Caco-2 (cell line): ENCODE measurements at regions not wholly inside any gene's neighbourhood (a gene's known extent, or its start where the extent isn't known, plus 50 kb on each side); places are given as distances from the start of the nearest gene placed in this dataset.

Source experiments
- BruUV-seq: library from RNA; stranded (reverse); fragments of 400-500 nt; replicated peaks from 2 replicates; lab custom pipeline; 2021; lab: Mats Ljungman, UMichigan
- CTCF ChIA-PET: fragments of 300-600 bp; sonication (Branson Sonifier 250); formaldehyde crosslinking; loops from one replicate; lab custom pipeline; 2022; ENCODE audit warnings: antibody characterized with exemption; lab: Charles Lee
- POLR2A ChIA-PET: fragments of 300-600 bp; sonication (Branson Sonifier 250); formaldehyde crosslinking; loops from one replicate; lab custom pipeline; 2022; ENCODE audit warnings: antibody characterized with exemption; lab: Charles Lee
- DNase-seq, 2 experiments: peaks; one replicate each; pipeline versions ENCODE4 v3.0.0 to v3.0.0-alpha.2; 2020 to 2022
- H3K27me3 ChIP-seq: replicated peaks from 2 replicates; pipeline ENCODE4 v1.6.0; 2011; ENCODE audit warnings: low read length; ENCODE audit not compliant: control insufficient read depth, insufficient read depth
- H3K36me3 ChIP-seq: 2 replicates; pipeline ENCODE4 v1.5.1; 2011; ENCODE audit warnings: low read length; ENCODE audit not compliant: control insufficient read depth, insufficient read depth
- H3K4me1 ChIP-seq: fragments of 250-450 bp; sonication (Bioruptor Pico); 2 replicates; pipeline ENCODE4 v1.5.1; 2020; ENCODE audit warnings: mild to moderate bottlenecking
- H3K4me3 ChIP-seq: 2 replicates; pipeline ENCODE4 v1.5.1; 2011; ENCODE audit warnings: low read depth, mild to moderate bottlenecking, control low read depth, low read length
- H3K9me3 ChIP-seq: fragments of 250-450 bp; sonication (Bioruptor Pico); 2 replicates; pipeline ENCODE4 v1.5.1; 2020; ENCODE audit warnings: mild to moderate bottlenecking, moderate library complexity
- H3K27ac Mint-ChIP-seq: one replicate; pipeline ENCODE4 v1.8.0; 2022; ENCODE audit warnings: mixed read lengths; ENCODE audit not compliant: unreplicated experiment
- H3K27me3 Mint-ChIP-seq: one replicate; pipeline ENCODE4 v1.8.0; 2022; ENCODE audit warnings: mixed read lengths; ENCODE audit not compliant: insufficient read depth, unreplicated experiment
- H3K36me3 Mint-ChIP-seq: one replicate; pipeline ENCODE4 v1.8.0; 2022; ENCODE audit warnings: mild to moderate bottlenecking, mixed read lengths; ENCODE audit not compliant: insufficient read depth, unreplicated experiment
- H3K4me1 Mint-ChIP-seq: one replicate; pipeline ENCODE4 v1.8.0; 2022; ENCODE audit warnings: low read depth, mixed read lengths; ENCODE audit not compliant: unreplicated experiment
- H3K4me3 Mint-ChIP-seq: one replicate; pipeline ENCODE4 v1.8.0; 2022; ENCODE audit warnings: mild to moderate bottlenecking, moderate library complexity, mixed read lengths; ENCODE audit not compliant: unreplicated experiment
- H3K9me3 Mint-ChIP-seq: one replicate; pipeline ENCODE4 v1.8.0; 2022; ENCODE audit warnings: mixed read lengths; ENCODE audit not compliant: unreplicated experiment
- intact Hi-C: fragments of 100-400 bp; cut with micrococcal nuclease; formaldehyde crosslinking; loops from one replicate; pipeline ENCODE4 v1.10.0; 2022; ENCODE audit not compliant: unreplicated experiment
- TF ChIP-seq, protein P1 (sequence below), 2 experiments: fragments of 200-600 bp in 1 of 2; IDR thresholded peaks; 1 replicate in 1 of 2; 2 replicates in 1 of 2; pipeline versions ENCODE4 v1.5.1 to v1.8.0; 2011 to 2022; ENCODE audit warnings: antibody characterized with exemption in 1 of 2, control low read depth in 1 of 2, inconsistent platforms in 1 of 2, low read depth in 1 of 2, low read length in 1 of 2, mild to moderate bottlenecking in 1 of 2, moderate library complexity in 1 of 2; ENCODE audit not compliant: insufficient read depth in 1 of 2, severe bottlenecking in 1 of 2, unreplicated experiment in 1 of 2

DNA sequence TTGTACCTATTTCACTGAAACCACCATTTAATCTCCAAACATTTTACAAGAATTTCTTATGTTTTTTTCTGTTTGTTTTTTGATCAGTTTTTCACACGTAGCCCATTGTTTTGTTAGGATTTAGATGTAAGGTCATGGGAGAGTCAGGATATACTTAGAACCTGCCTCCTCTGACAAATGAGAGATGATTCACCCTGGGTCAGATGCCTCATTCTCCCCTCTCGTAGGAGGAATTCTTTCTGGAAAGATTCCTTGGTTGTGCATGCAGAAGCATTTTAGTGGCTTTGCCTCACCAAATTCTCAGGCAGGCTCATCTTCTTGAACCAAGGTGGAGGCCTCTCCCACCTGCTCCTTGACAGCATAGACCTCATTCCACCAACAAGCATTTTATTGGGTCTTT, 599.3 kb downstream of the SPRY1 start:
- Mint-ChIP-seq H3K9me3 (no peaks in the 10 kb centered on the region), H3K4me1 (no peaks in the 10 kb centered on the region), H3K36me3 (no peaks in the 10 kb centered on the region), H3K27ac (no peak overlapping the region), H3K4me3 (no peak overlapping the region), H3K27me3 (no peaks in the 10 kb centered on the region)
- no peaks in the 10 kb centered on the region for H3K9me3 ChIP-seq
- ChIA-PET POLR2A (no interaction called here), CTCF (no interaction called here)
- no peak for DNase-seq
- intact Hi-C loops = no loop called here
- H3K4me3 ChIP-seq = no peak overlapping the region
- H3K36me3 ChIP-seq = no peaks in the 10 kb centered on the region
- no peaks in the 10 kb centered on the region for H3K4me1 ChIP-seq
- BruUV-seq = no TSS peak
- TF ChIP-seq, protein P1, sequence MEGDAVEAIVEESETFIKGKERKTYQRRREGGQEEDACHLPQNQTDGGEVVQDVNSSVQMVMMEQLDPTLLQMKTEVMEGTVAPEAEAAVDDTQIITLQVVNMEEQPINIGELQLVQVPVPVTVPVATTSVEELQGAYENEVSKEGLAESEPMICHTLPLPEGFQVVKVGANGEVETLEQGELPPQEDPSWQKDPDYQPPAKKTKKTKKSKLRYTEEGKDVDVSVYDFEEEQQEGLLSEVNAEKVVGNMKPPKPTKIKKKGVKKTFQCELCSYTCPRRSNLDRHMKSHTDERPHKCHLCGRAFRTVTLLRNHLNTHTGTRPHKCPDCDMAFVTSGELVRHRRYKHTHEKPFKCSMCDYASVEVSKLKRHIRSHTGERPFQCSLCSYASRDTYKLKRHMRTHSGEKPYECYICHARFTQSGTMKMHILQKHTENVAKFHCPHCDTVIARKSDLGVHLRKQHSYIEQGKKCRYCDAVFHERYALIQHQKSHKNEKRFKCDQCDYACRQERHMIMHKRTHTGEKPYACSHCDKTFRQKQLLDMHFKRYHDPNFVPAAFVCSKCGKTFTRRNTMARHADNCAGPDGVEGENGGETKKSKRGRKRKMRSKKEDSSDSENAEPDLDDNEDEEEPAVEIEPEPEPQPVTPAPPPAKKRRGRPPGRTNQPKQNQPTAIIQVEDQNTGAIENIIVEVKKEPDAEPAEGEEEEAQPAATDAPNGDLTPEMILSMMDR (IDR thresholded peaks at IDR 0.05; ENCODE audit: insufficient read depth in 1 of 2, low read depth in 1 of 2, low read length in 1 of 2, severe bottlenecking in 1 of 2, unreplicated experiment in 1 of 2) = no peak
- no peaks in the 10 kb centered on the region for H3K27me3 ChIP-seq

DNA sequence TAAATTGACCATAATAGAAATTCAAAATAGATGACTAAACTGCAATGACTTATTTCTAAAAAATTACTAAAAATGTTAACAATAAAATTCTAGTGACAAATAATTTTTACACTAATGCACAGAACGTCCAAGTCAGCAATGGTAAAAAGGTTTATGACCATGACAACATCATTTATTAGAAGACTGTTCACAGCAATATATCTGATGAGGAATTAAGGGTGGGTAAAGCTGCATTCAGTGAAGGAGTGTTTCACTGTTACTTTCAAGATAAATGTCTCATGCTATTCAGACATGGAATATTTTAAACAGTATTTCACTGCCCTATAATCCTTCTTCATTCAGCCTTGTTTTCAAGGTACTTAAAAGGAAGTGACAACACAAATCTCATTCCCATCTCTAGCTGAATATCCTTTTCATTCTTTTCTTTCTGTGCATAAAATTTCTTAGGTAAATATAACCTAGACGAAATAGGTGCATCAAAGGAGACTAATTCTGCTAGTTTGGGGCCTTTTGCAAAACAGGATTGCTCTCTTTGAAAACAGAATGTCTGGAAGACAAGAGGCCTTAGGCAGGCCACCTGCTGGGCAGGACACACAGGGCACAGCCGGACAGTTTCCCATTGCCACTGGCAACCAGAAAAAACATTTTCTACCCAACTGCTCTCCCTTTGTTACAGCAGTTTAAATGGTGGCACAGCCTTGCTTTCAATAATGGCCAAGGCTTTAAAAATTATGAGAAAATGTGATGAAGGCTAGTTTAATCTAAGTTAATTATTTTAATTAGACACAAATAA, 600.3 kb downstream of the SPRY1 start:
- Histone ChIP-seq H3K27me3 (no peaks in the 10 kb centered on the region), H3K36me3 (no peaks in the 10 kb centered on the region), H3K4me3 (no peak overlapping the region), H3K4me1 (no peaks in the 10 kb centered on the region), H3K9me3 (no peaks in the 10 kb centered on the region)
- peak in 1 of 2 experiments; percentile 16 for DNase-seq
- intact Hi-C loops = no loop called here
- H3K27ac Mint-ChIP-seq = no peak overlapping the region
- ChIA-PET CTCF (no interaction called here), POLR2A (no interaction called here)
- H3K4me1 Mint-ChIP-seq = no peaks in the 10 kb centered on the region
- H3K4me3 Mint-ChIP-seq = no peak overlapping the region
- no TSS peak for BruUV-seq
- H3K9me3 Mint-ChIP-seq = no peaks in the 10 kb centered on the region
- no peaks in the 10 kb centered on the region for H3K36me3 Mint-ChIP-seq
- TF ChIP-seq, protein P1 (IDR thresholded peaks at IDR 0.05; ENCODE audit: insufficient read depth in 1 of 2, low read depth in 1 of 2, low read length in 1 of 2, severe bottlenecking in 1 of 2, unreplicated experiment in 1 of 2) = peak; percentile 18 to 20
- H3K27me3 Mint-ChIP-seq = no peaks in the 10 kb centered on the region

- ChIA-PET CTCF (no interaction called here), POLR2A (no interaction called here)
- H3K9me3 ChIP-seq = no peaks in the 10 kb centered on the region
- Mint-ChIP-seq H3K4me3 (no peak overlapping the region), H3K4me1 (no peaks in the 10 kb centered on the region), H3K36me3 (no peaks in the 10 kb centered on the region), H3K27me3 (no peaks in the 10 kb centered on the region), H3K9me3 (no peaks in the 10 kb centered on the region), H3K27ac (no peak overlapping the region)
- no peak overlapping the region for H3K4me3 ChIP-seq
- no peaks in the 10 kb centered on the region for H3K4me1 ChIP-seq
- intact Hi-C loops = no loop called here
- BruUV-seq = no TSS peak
- DNase-seq = no peak
- TF ChIP-seq, protein P1 (IDR thresholded peaks at IDR 0.05; ENCODE audit: insufficient read depth in 1 of 2, low read depth in 1 of 2, low read length in 1 of 2, severe bottlenecking in 1 of 2, unreplicated experiment in 1 of 2) = no peak
- no peaks in the 10 kb centered on the region for H3K36me3 ChIP-seq
- no peaks in the 10 kb centered on the region for H3K27me3 ChIP-seq
These were observed 601.3 kb downstream of the SPRY1 start for GRCh38 chr4:123997776-123998449.
